22Rv1 (cell line): ENCODE measurements at regions not wholly inside any gene's neighbourhood (a gene's known extent, or its start where the extent isn't known, plus 50 kb on each side); places are given as distances from the start of the nearest gene placed in this dataset.

Experiments used
- H3K27ac ChIP-seq: fragments of 450-650 bp; 2 replicates; pipeline ENCODE4 v1.5.1; 2017
- ZFX ChIP-seq: fragments of 450-650 bp; IDR thresholded peaks from 2 replicates; pipeline ENCODE4 v1.6.1; 2017; ENCODE audit warnings: antibody characterized with exemption, borderline replicate concordance
- TF ChIP-seq, protein P1 (sequence below): fragments of 450-650 bp; IDR thresholded peaks from 2 replicates; pipeline ENCODE4 v1.5.1; 2017; ENCODE audit warnings: mild to moderate bottlenecking

DNA sequence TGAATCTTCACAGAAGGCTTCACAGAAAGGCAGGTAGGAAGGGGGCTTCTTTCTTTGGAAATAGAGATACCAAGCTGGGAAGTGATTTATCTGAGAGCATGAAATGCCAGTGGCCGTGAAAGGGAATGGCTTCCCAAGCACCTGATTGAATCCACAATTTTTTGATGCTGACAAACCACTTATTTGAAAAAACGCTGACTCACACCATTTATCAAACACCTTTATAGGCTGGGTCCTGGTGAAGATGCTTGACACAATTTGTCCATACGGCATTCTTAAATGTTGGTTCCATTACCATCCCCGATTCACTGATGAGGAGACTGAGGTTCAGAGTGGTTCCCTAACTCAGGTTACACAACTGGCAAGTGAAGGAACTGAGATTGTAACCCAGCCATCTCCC, 64.1 kb upstream of the POMGNT2 start:
- H3K27ac ChIP-seq: no peak overlapping the region
- TF ChIP-seq, protein P1, sequence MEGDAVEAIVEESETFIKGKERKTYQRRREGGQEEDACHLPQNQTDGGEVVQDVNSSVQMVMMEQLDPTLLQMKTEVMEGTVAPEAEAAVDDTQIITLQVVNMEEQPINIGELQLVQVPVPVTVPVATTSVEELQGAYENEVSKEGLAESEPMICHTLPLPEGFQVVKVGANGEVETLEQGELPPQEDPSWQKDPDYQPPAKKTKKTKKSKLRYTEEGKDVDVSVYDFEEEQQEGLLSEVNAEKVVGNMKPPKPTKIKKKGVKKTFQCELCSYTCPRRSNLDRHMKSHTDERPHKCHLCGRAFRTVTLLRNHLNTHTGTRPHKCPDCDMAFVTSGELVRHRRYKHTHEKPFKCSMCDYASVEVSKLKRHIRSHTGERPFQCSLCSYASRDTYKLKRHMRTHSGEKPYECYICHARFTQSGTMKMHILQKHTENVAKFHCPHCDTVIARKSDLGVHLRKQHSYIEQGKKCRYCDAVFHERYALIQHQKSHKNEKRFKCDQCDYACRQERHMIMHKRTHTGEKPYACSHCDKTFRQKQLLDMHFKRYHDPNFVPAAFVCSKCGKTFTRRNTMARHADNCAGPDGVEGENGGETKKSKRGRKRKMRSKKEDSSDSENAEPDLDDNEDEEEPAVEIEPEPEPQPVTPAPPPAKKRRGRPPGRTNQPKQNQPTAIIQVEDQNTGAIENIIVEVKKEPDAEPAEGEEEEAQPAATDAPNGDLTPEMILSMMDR: no peak
- no peak for TF ChIP-seq ZFX

DNA sequence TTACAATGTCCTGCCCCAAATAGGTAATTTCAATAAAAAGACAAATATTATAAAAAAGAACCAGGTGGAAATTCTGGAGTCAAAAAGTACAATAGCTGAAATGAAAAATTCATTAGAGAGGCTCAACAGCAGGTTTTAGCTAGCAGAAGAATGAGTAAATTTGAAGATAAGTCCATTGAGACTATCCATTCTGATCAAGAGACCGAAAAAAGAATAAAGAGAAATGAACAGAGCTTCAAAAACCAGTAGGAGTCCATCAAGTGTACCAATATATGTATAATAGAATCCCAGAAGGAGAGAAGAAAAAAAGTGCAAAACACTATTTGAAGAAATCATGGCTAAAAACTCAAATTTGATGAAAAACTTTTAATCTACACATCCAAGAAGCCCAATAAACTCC, 60.5 kb upstream of the POMGNT2 start:
- no peak for TF ChIP-seq ZFX
- TF ChIP-seq, protein P1: no peak

DNA sequence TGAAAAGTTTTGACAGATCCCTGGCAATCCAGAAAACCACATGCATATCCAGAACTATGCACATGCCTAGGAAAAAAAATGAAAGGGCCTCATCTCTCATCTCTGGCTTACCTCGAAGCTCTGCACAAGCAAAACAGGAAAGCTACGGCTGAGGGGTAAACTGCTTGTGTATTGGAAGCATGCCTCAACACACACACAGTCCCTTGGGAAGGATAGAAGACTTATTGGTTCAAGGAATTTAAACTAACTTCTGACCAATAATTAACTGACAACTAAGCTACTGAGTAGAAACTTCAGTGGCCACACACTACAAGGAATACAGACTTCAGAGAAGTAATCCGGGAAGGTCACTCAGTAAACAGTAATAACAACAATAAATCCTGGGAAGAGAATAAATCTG, 59.9 kb upstream of the POMGNT2 start:
- TF ChIP-seq ZFX: no peak
- TF ChIP-seq, protein P1: no peak

More for the DNA sequence above, 60.5 kb upstream of the POMGNT2 start:
- H3K27ac ChIP-seq: no peak overlapping the region

DNA sequence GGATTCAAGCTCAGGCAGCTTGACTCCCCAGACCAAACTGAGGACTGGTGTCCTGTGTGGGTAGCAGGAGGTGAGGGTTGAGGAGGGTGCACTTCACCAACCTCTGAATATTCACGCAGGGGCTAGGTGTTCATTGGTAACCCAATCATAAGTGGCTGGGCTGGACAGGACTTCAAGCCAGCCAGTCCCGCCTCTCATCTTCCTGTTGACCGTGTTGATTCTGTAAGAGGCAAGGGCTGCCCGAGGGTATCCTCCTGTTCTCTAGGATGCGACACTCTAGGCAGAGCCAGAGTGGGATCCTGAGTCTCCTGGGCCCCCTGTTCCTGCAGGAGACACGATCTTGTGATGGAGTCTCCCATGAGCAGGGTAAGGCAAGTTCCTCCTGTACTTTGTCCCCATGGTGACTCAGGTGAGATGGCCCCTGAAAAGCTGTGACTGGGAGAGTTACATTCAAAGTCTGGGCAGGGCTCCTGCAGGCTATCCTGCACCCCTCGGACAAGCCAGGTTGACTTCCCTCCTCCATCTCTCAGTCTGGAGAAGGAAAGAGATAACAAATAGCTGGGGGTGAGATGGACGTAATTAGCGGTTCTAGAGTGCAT, 58.1 kb upstream of the POMGNT2 start:
- H3K27ac ChIP-seq: no peak overlapping the region
- no peak for TF ChIP-seq ZFX
- TF ChIP-seq, protein P1: no peak

More for the DNA sequence above, 59.9 kb upstream of the POMGNT2 start:
- H3K27ac ChIP-seq: no peak overlapping the region

DNA sequence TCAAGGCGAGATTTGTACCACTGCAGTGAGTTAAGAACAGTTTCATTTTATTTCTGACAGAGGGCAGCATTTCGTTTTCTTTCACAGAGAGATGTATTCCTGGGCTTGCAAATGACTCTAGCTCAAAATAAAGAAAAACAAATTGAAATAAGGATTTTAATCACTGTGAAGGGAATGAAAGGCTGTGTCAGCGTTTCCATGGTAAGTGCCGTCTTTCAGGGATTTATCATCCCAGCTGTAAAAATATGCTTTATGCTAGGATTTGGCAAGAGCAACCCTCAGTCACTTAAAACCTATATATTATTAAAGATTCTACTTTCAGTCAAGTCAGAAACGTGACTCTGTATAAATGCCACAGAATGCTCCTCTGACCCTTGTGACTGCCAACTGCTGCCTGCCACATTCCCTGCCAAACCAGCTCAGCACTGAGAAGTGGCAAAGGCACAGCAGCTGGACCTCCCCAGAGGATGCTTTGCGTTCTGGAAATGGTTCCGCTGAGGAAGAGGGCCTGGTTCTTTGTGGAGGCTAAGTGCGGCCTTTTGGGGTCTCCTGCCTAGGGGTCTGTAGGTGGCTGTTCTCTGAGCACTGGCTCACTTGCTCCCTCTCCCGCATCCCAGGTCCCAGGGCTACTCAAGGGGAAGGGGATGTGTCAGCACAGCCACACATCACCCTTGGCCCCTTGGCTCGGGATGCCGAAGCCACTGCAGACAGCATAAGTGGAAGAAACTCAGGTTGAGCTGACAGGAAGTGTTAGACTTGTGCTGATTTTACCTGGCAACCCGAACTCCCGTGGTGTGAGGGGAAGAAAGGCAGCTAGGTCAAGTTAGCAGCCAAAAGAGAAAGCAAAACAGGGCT, 56.6 kb upstream of the POMGNT2 start:
- no peak for TF ChIP-seq ZFX
- TF ChIP-seq, protein P1: peak; percentile 49
- no peak overlapping the region for H3K27ac ChIP-seq

DNA sequence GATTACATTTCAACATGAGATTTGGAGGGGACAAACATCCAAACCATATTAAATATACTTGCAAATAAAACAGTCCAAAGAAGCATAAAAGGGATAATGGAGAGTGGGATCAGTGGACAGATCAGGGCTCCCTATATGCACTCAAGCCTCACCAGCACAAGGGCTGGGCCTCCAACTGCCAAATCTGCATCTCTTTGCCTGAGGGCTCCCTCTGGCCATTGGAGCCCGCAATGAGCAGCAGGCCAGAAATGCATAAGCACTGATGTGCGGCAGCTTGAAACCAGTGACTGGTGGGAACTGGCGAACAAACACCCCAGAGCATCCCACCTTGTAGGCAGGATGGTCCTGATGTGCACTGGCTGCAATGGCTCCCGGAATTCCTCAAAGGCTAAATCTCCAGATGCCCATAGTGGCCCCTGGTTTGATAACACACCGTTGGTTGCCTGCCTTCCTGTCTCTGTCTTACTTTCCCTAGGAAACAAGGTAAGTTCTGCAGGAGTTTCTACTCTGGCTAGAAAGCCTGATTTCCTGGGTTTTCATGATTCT, 55.9 kb upstream of the POMGNT2 start:
- TF ChIP-seq ZFX: no peak
- TF ChIP-seq, protein P1: no peak
- no peak overlapping the region for H3K27ac ChIP-seq

DNA sequence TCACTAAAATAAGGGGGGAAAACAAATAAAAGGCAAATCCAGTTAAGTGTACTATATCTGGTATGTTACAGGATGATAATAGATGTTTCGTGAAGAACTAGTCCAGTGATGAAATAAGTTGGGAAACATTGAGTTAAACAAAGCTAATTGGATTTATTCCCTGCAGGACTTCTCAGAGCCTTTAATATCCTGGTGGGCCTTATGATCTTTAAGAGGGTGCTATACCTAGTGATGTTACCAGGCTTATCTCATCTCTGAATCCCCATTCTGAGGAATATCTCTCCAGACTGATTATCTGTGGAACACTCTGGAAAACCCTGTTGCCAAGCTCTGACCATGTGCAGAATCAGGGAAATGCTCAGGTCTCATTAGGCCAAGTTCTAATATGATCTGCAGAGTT, 54.8 kb upstream of the POMGNT2 start:
- H3K27ac ChIP-seq: no peak overlapping the region
- TF ChIP-seq ZFX: no peak
- TF ChIP-seq, protein P1: no peak
